BE2C (cell line): ENCODE measurements at regions not wholly inside any gene's neighbourhood (a gene's known extent, or its start where the extent isn't known, plus 50 kb on each side); places are given as distances from the start of the nearest gene placed in this dataset.

ENCODE experiments used
- DNase-seq: peaks from one replicate; pipeline ENCODE4 v3.0.0-alpha.2; 2020
- H3K27me3 ChIP-seq: fragments of 250-450 bp; sonication (Bioruptor Pico); 2 replicates; pipeline ENCODE4 v1.5.1; 2020; ENCODE audit warnings: mild to moderate bottlenecking
- H3K36me3 ChIP-seq: fragments of 250-450 bp; sonication (Bioruptor Pico); 2 replicates; pipeline ENCODE4 v1.5.1; 2020; ENCODE audit warnings: mild to moderate bottlenecking
- H3K4me1 ChIP-seq: fragments of 250-450 bp; sonication (Bioruptor Pico); 2 replicates; pipeline ENCODE4 v1.5.1; 2020
- H3K4me3 ChIP-seq: 2 replicates; pipeline ENCODE4 v1.5.1; 2011; ENCODE audit warnings: low read depth, low read length
- H3K9me3 ChIP-seq: fragments of 250-450 bp; sonication (Bioruptor Pico); 2 replicates; pipeline ENCODE4 v1.5.1; 2020
- TF ChIP-seq, protein P1 (sequence below): IDR thresholded peaks from 2 replicates; pipeline ENCODE4 v1.5.1; 2012; ENCODE audit warnings: mild to moderate bottlenecking, low read depth, low read length

DNA sequence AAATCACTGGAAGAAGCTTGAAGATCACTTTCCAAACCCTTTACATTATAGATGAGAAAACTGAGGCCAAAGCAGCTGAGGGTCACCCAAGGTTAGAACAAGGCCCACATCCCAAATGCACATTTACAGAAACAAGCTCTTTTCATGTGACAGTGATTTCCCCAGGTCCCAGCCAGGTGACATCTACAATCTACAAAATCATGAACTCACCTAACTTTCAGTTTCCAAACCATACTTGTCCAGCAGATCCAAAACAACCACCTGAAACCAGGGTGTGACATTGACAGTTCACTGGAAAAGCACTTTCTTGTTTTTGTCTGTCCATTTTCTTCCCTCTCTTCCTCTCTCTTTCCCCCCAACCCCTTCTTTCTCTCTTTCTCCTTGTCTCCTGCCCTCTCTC lies 132.2 kb upstream of the PRICKLE2 start:
- no peaks in the 10 kb centered on the region for H3K4me1 ChIP-seq
- no peak for DNase-seq

DNA sequence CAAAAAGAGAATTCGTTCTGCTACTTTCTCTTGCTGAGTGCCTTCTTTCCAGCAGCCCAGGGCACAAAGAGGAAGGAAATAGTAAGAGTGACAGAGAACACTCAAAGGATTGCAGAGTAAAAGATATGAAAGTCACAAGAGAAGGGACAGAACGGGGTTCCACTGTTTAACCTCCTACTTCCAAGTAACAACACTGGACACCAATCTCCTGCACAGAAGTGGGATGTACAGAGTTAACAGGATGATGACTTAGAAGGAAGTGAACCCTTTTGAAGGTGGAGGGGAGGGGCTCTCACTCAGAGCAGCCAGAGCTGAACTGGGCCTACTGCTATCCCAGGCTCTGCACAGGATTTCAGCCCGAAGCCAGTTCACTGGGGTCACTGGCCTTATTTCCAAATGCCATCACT lies 130.1 kb upstream of the PRICKLE2 start:
- Histone ChIP-seq H3K36me3 (no peaks in the 10 kb centered on the region), H3K4me1 (no peaks in the 10 kb centered on the region), H3K27me3 (no peaks in the 10 kb centered on the region), H3K4me3 (no peak overlapping the region), H3K9me3 (no peaks in the 10 kb centered on the region)
- TF ChIP-seq, protein P1, sequence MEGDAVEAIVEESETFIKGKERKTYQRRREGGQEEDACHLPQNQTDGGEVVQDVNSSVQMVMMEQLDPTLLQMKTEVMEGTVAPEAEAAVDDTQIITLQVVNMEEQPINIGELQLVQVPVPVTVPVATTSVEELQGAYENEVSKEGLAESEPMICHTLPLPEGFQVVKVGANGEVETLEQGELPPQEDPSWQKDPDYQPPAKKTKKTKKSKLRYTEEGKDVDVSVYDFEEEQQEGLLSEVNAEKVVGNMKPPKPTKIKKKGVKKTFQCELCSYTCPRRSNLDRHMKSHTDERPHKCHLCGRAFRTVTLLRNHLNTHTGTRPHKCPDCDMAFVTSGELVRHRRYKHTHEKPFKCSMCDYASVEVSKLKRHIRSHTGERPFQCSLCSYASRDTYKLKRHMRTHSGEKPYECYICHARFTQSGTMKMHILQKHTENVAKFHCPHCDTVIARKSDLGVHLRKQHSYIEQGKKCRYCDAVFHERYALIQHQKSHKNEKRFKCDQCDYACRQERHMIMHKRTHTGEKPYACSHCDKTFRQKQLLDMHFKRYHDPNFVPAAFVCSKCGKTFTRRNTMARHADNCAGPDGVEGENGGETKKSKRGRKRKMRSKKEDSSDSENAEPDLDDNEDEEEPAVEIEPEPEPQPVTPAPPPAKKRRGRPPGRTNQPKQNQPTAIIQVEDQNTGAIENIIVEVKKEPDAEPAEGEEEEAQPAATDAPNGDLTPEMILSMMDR: no peak
- DNase-seq: no peak

More for the DNA sequence above, 132.2 kb upstream of the PRICKLE2 start:
- H3K36me3 ChIP-seq: no peaks in the 10 kb centered on the region
- no peaks in the 10 kb centered on the region for H3K9me3 ChIP-seq
- TF ChIP-seq, protein P1: no peak
- H3K27me3 ChIP-seq: no peaks in the 10 kb centered on the region
- no peak overlapping the region for H3K4me3 ChIP-seq

DNA sequence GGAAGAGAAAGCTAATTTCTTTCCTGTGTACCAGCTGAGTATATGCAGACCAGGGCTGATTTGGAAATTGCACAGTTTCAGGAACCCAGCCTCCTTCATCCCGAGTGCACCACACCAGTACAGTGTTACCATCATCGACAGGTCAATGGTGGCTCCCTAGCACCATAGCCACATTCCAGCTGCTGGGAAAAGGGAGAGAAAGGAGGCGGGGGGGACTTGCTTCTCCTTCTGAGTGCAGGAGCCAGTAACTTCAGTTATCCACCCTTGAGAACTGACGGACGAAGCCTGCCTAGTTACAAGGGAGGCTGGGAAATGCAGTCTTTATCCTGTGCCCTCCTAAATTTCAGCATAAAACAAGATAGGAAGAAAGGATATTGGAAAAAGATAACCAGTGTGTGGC lies 129.7 kb upstream of the PRICKLE2 start:
- DNase-seq: no peak
- Histone ChIP-seq H3K27me3 (no peaks in the 10 kb centered on the region), H3K36me3 (no peaks in the 10 kb centered on the region), H3K4me3 (no peak overlapping the region), H3K4me1 (no peaks in the 10 kb centered on the region), H3K9me3 (no peaks in the 10 kb centered on the region)
- TF ChIP-seq, protein P1: no peak

DNA sequence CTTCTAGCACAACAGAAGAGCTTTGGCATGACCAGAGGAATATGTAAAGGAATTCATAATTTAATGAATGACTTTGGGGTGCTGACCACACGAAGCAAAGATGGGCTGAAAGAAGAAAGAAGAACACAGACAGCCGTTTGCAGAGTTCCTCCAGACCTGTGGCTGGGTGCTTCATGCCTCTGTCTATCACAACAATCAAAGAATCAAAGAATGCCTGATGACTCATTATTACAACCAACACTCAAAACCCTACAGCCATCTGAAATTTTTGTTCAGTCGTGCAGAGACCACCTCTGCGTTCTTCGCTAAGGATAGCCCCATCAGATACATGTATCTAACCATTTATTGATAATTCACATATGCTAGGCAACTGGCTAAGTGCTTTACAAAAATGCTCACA lies 129.0 kb upstream of the PRICKLE2 start:
- Histone ChIP-seq H3K9me3 (no peaks in the 10 kb centered on the region), H3K4me3 (no peak overlapping the region), H3K4me1 (no peaks in the 10 kb centered on the region), H3K27me3 (no peaks in the 10 kb centered on the region), H3K36me3 (no peaks in the 10 kb centered on the region)
- TF ChIP-seq, protein P1: no peak
- no peak for DNase-seq

DNA sequence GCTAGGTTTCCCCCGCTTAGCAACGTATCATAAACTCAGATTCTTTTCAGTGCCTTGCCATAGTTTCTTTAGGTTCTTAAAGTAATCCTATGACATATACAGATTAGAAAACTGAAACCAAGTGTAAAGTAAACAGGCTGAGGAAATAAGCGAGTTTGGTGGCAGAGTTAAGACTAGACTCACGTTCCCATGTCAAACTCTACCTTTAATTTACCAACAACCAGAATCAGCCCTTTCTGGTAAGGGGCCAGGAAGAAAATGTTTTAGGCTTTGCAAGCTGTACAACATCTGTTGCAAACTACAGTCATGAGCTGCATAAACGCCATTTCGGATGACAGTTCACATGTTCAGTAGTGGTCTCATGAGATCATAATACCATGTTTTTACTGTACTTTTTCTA lies 128.0 kb upstream of the PRICKLE2 start:
- H3K4me1 ChIP-seq: no peaks in the 10 kb centered on the region
- H3K9me3 ChIP-seq: no peaks in the 10 kb centered on the region
- no peak overlapping the region for H3K4me3 ChIP-seq
- TF ChIP-seq, protein P1: no peak
- H3K27me3 ChIP-seq: no peaks in the 10 kb centered on the region
- no peak for DNase-seq
- no peaks in the 10 kb centered on the region for H3K36me3 ChIP-seq

DNA sequence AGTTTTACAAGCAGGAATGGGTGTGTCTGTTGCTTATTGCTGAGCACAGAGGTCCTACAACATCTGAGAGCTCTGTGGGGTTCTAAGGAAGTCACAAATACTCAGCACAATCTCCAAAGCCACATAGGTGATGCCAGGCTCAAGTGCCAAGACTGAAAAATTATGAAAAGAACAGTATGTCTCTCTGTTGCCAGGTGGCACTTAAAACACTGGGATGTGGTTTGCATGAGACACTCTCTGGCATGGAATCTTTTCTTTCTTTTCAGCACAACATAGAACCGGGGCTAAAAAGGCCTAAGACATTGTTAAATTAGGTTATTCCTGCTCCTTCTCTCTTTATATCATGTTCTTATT lies 127.3 kb upstream of the PRICKLE2 start:
- TF ChIP-seq, protein P1: no peak

More for the DNA sequence above, 127.3 kb upstream of the PRICKLE2 start:
- H3K4me1 ChIP-seq: no peaks in the 10 kb centered on the region
- no peaks in the 10 kb centered on the region for H3K27me3 ChIP-seq
- no peaks in the 10 kb centered on the region for H3K9me3 ChIP-seq
- H3K36me3 ChIP-seq: no peaks in the 10 kb centered on the region
- no peak for DNase-seq
- H3K4me3 ChIP-seq: no peak overlapping the region
